Upper lobe of left lung (tissue), 4 donors: ENCODE measurements at regions not wholly inside any gene's neighbourhood (a gene's known extent, or its start where the extent isn't known, plus 50 kb on each side); places are given as distances from the start of the nearest gene placed in this dataset.

Experiments used
- CTCF ChIP-seq, 6 experiments: fragments of 450-650 bp in 4 of 6; fragments of 200-600 bp in 2 of 6; sonication (generic) in 2 of 6; IDR thresholded peaks; one replicate each; pipeline ENCODE4 v1.5.1; 2016 to 2019; ENCODE audit warnings: antibody characterized with exemption in 6 of 6
- POLR2A ChIP-seq, 4 donors: fragments of 450-650 bp; IDR thresholded peaks; one replicate each; pipeline ENCODE4 v1.5.1; 2016 to 2017; ENCODE audit warnings: antibody characterized with exemption in 4 of 4, mild to moderate bottlenecking in 2 of 4

- TF ChIP-seq POLR2A (IDR thresholded peaks at IDR 0.05) (no peak), CTCF (IDR thresholded peaks at IDR 0.05) (no peak)
These were observed 671.8 kb downstream of the QKI start for GRCh38 chr6:164086076-164086887.
